ENCODE measurements at regions not wholly inside any gene's neighbourhood (a gene's known extent, or its start where the extent isn't known, plus 50 kb on each side); places are given as distances from the start of the nearest gene placed in this dataset.

DNA sequence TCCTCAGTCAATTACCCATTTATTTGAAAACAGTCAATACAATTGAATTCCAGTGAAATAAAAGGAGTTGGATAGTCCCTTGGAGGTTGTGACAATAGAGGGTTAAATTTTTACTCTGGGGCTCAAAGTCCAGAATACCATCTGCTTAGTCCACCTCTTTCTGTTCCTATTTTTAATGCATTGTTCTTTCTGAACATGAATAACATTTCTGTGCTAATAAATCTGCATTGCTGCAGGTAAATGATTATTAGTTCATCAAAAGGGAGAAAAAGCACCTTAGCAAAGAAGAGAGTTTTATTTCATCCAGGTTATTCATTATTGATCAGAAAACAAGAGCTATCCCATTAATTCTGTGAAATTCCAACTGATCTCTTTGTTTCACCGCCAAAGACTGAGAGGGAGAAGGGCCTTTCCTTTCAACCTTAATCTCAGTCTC lies 166.1 kb upstream of the OLIG3 start:
- H3K27me3 ChIP-seq (ENCODE audit: insufficient read depth) = no peaks in the 10 kb centered on the region
- no peaks in the 10 kb centered on the region for H3K4me1 ChIP-seq (ENCODE audit: control insufficient read depth in 1 of 2, insufficient read depth in 2 of 2, low read depth in 1 of 2, low read length in 1 of 2)
- H3K27ac ChIP-seq (ENCODE audit: low read depth in 2 of 2, low read length in 1 of 2) = no peak overlapping the region
- no peak overlapping the region for H2AFZ ChIP-seq (ENCODE audit: low read depth)
- H3F3A ChIP-seq (replicated peaks; ENCODE audit: insufficient read depth) = no peaks in the 10 kb centered on the region
- no peak for TF ChIP-seq RCOR1 (IDR thresholded peaks at IDR 0.05; ENCODE audit: low read length)
- TF ChIP-seq MXI1 (IDR thresholded peaks at IDR 0.05; ENCODE audit: low read depth, low read length) = no peak
- no peak for TF ChIP-seq TEAD4 (IDR thresholded peaks at IDR 0.05; ENCODE audit: borderline replicate concordance, insufficient read depth)
- no peak for TF ChIP-seq FOSL2 (IDR thresholded peaks at IDR 0.05; ENCODE audit: borderline replicate concordance, low read depth)
- TF ChIP-seq EZH2phosphoT487 (IDR thresholded peaks at IDR 0.05; ENCODE audit: borderline replicate concordance, low read depth) = no peak
- TF ChIP-seq, protein P1, sequence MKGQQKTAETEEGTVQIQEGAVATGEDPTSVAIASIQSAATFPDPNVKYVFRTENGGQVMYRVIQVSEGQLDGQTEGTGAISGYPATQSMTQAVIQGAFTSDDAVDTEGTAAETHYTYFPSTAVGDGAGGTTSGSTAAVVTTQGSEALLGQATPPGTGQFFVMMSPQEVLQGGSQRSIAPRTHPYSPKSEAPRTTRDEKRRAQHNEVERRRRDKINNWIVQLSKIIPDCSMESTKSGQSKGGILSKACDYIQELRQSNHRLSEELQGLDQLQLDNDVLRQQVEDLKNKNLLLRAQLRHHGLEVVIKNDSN (IDR thresholded peaks at IDR 0.05; ENCODE audit: borderline replicate concordance, low read depth) = no peak
- no peak for TF ChIP-seq ELF1 (IDR thresholded peaks at IDR 0.05)
- no peak for TF ChIP-seq MEF2A (IDR thresholded peaks at IDR 0.05; ENCODE audit: borderline replicate concordance, low read depth)
- TF ChIP-seq, protein P2, sequence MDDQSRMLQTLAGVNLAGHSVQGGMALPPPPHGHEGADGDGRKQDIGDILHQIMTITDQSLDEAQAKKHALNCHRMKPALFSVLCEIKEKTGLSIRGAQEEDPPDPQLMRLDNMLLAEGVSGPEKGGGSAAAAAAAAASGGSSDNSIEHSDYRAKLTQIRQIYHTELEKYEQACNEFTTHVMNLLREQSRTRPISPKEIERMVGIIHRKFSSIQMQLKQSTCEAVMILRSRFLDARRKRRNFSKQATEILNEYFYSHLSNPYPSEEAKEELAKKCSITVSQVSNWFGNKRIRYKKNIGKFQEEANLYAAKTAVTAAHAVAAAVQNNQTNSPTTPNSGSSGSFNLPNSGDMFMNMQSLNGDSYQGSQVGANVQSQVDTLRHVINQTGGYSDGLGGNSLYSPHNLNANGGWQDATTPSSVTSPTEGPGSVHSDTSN (IDR thresholded peaks at IDR 0.05) = no peak
- no peak for TF ChIP-seq YY1 (IDR thresholded peaks at IDR 0.05; ENCODE audit: low read depth)
- TF ChIP-seq, protein P3, sequence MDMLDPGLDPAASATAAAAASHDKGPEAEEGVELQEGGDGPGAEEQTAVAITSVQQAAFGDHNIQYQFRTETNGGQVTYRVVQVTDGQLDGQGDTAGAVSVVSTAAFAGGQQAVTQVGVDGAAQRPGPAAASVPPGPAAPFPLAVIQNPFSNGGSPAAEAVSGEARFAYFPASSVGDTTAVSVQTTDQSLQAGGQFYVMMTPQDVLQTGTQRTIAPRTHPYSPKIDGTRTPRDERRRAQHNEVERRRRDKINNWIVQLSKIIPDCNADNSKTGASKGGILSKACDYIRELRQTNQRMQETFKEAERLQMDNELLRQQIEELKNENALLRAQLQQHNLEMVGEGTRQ (IDR thresholded peaks at IDR 0.05; ENCODE audit: borderline replicate concordance, low read depth, low read length) = no peak
- no peak for TF ChIP-seq POLR2AphosphoS5 (IDR thresholded peaks at IDR 0.05; ENCODE audit: low read depth, low read length)
- TF ChIP-seq EP300 (IDR thresholded peaks at IDR 0.05; ENCODE audit: borderline replicate concordance in 1 of 2, low read depth in 1 of 2, low read length in 1 of 2) = no peak
- TF ChIP-seq, protein P4, sequence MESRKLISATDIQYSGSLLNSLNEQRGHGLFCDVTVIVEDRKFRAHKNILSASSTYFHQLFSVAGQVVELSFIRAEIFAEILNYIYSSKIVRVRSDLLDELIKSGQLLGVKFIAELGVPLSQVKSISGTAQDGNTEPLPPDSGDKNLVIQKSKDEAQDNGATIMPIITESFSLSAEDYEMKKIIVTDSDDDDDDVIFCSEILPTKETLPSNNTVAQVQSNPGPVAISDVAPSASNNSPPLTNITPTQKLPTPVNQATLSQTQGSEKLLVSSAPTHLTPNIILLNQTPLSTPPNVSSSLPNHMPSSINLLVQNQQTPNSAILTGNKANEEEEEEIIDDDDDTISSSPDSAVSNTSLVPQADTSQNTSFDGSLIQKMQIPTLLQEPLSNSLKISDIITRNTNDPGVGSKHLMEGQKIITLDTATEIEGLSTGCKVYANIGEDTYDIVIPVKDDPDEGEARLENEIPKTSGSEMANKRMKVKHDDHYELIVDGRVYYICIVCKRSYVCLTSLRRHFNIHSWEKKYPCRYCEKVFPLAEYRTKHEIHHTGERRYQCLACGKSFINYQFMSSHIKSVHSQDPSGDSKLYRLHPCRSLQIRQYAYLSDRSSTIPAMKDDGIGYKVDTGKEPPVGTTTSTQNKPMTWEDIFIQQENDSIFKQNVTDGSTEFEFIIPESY (IDR thresholded peaks at IDR 0.05; ENCODE audit: borderline replicate concordance, low read depth) = no peak
- TF ChIP-seq RAD21 (IDR thresholded peaks at IDR 0.05; ENCODE audit: low read length) = no peak
- TF ChIP-seq, protein P5, sequence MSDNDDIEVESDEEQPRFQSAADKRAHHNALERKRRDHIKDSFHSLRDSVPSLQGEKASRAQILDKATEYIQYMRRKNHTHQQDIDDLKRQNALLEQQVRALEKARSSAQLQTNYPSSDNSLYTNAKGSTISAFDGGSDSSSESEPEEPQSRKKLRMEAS (IDR thresholded peaks at IDR 0.05; ENCODE audit: low read depth) = no peak
- H3K36me3 ChIP-seq (replicated peaks in 1 of 2; ENCODE audit: control insufficient read depth in 1 of 2, insufficient read depth in 2 of 2, low read length in 1 of 2) = no peaks in the 10 kb centered on the region
- WGBS (ENCODE audit: low lambda C conversion rate) = 11% methylated on average over 1 of the region's 1 CpG
- no peaks in the 10 kb centered on the region for H3K9me3 ChIP-seq
- no peaks in the 10 kb centered on the region for H3K79me2 ChIP-seq (ENCODE audit: insufficient read depth)
- DNase-seq = no peak
- no peaks in the 10 kb centered on the region for H4K20me1 ChIP-seq (ENCODE audit: insufficient read depth)
- ChIA-PET CTCF (no interaction called here), POLR2A (no interaction called here)
- no peaks in the 10 kb centered on the region for H3K9me2 ChIP-seq
- H3K9ac ChIP-seq = no peak overlapping the region
- no peak overlapping the region for H3K4me3 ChIP-seq (ENCODE audit: low read depth in 2 of 2, low read length in 1 of 2)
- no peak overlapping the region for H3K4me2 ChIP-seq

Data from SK-N-SH (cell line).